ENCODE measurements at regions not wholly inside any gene's neighbourhood (a gene's known extent, or its start where the extent isn't known, plus 50 kb on each side); places are given as distances from the start of the nearest gene placed in this dataset.
"Not testable (repeated sequence)": the region's sequence is repeated elsewhere in the genome, so short reads cannot be mapped to it uniquely, and the experiment has no call there.

DNA sequence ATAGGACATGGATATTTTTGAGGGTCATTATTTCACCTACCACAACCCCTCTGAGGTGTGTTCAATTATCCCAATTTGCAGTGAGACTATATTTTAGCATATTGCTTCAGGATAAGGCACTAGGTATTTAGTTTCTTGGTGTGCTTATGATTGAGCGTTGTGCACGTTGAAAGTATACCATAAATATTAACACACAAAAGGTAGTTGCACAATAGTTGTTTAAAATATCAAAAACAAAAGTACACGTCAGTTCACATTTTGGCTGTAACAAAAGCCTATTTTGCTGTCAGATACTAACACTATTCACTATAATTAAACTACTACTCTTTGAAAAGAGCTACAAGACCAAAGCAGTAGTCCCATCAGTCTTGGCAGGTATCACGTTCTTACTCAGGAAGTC is 367.5 kb downstream of the DSC3 start:
- Histone ChIP-seq H3K27ac (ENCODE audit: low read depth, low read length) (no peak overlapping the region), H3K4me1 (ENCODE audit: control insufficient read depth, low read length) (no peaks in the 10 kb centered on the region), H3K79me2 (ENCODE audit: control insufficient read depth, low read length) (no peaks in the 10 kb centered on the region), H3K27me3 (ENCODE audit: control insufficient read depth, low read length) (no peaks in the 10 kb centered on the region), H3K36me3 (ENCODE audit: control insufficient read depth, low read length) (no peaks in the 10 kb centered on the region), H3F3A (ENCODE audit: control insufficient read depth, insufficient read depth) (no peaks in the 10 kb centered on the region), H4K20me1 (ENCODE audit: control insufficient read depth, insufficient read depth, low read depth, low read length) (no peaks in the 10 kb centered on the region), H3K4me3 (ENCODE audit: low read length) (no peak overlapping the region), H3K9me2 (replicated peaks; ENCODE audit: control insufficient read depth, low read length) (no peaks in the 10 kb centered on the region), H3K9me3 (ENCODE audit: control insufficient read depth, insufficient read depth, low read length) (no peaks in the 10 kb centered on the region), H3K4me2 (ENCODE audit: low read length) (no peak overlapping the region)
- no peak for TF ChIP-seq EZH2phosphoT487 (IDR thresholded peaks at IDR 0.05; ENCODE audit: borderline replicate concordance, low read length)
- TF ChIP-seq, protein P1, sequence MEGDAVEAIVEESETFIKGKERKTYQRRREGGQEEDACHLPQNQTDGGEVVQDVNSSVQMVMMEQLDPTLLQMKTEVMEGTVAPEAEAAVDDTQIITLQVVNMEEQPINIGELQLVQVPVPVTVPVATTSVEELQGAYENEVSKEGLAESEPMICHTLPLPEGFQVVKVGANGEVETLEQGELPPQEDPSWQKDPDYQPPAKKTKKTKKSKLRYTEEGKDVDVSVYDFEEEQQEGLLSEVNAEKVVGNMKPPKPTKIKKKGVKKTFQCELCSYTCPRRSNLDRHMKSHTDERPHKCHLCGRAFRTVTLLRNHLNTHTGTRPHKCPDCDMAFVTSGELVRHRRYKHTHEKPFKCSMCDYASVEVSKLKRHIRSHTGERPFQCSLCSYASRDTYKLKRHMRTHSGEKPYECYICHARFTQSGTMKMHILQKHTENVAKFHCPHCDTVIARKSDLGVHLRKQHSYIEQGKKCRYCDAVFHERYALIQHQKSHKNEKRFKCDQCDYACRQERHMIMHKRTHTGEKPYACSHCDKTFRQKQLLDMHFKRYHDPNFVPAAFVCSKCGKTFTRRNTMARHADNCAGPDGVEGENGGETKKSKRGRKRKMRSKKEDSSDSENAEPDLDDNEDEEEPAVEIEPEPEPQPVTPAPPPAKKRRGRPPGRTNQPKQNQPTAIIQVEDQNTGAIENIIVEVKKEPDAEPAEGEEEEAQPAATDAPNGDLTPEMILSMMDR (IDR thresholded peaks at IDR 0.05; ENCODE audit: low read depth, low read length, poor library complexity, severe bottlenecking), result no peak

DNA sequence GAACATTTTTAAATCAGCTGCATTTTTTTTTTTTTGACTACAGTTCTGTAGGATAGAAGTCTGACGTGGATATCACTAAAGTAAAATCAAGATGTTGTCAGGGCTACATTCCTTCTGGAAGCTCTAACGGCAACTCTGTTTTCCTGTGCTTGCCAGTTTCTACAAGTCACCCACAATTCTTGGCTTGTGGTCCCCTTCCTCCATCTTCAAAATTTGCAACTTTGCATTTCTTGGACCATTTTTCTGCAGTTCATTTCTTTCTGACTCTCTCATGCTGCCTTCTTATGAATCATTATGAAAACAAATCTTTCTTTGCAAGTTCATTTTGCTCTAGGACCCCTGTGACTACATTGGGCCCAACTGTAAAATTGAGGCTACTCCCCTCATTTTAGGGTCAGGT is 367.9 kb downstream of the DSC3 start:
- no peaks in the 10 kb centered on the region for H3K36me3 ChIP-seq (ENCODE audit: control insufficient read depth, low read length)
- H3K4me3 ChIP-seq (ENCODE audit: low read length), result no peak overlapping the region
- no peaks in the 10 kb centered on the region for H3K4me1 ChIP-seq (ENCODE audit: control insufficient read depth, low read length)
- H3K9me2 ChIP-seq (replicated peaks; ENCODE audit: control insufficient read depth, low read length), result no peaks in the 10 kb centered on the region
- TF ChIP-seq EZH2phosphoT487 (IDR thresholded peaks at IDR 0.05; ENCODE audit: borderline replicate concordance, low read length), result no peak
- TF ChIP-seq, protein P1 (IDR thresholded peaks at IDR 0.05; ENCODE audit: low read depth, low read length, poor library complexity, severe bottlenecking), result no peak
- H3K9me3 ChIP-seq (ENCODE audit: control insufficient read depth, insufficient read depth, low read length), result no peaks in the 10 kb centered on the region
- H3K79me2 ChIP-seq (ENCODE audit: control insufficient read depth, low read length), result no peaks in the 10 kb centered on the region
- no peaks in the 10 kb centered on the region for H3F3A ChIP-seq (ENCODE audit: control insufficient read depth, insufficient read depth)
- H3K27me3 ChIP-seq (ENCODE audit: control insufficient read depth, low read length), result no peaks in the 10 kb centered on the region
- H3K4me2 ChIP-seq (ENCODE audit: low read length), result no peak overlapping the region
- H4K20me1 ChIP-seq (ENCODE audit: control insufficient read depth, insufficient read depth, low read depth, low read length), result no peaks in the 10 kb centered on the region
- H3K27ac ChIP-seq (ENCODE audit: low read depth, low read length), result no peak overlapping the region

DNA sequence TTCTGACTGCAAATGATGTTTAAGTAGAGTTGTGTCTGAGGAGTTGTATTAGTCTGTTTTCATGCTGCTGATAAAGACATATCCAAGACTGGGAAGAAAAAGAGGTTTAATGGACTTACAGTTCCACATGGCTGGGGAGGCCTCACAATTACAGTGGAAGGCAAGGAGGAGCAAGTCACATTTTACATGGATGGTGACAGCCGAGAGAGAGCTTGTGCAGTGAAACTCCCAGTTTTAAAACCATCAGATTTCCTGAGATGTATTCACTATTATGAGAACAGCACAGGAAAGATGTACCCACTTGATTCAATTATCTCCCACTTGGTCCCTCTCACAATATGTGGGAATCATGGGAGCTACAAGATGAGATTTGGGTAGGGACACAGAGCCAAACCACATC is 370.1 kb downstream of the DSC3 start:
- not testable (repeated sequence) for H3K4me2 ChIP-seq (ENCODE audit: low read length); H3K4me1 ChIP-seq (ENCODE audit: control insufficient read depth, low read length); H3K27ac ChIP-seq (ENCODE audit: low read depth, low read length); H3K36me3 ChIP-seq (ENCODE audit: control insufficient read depth, low read length); H3K9me3 ChIP-seq (ENCODE audit: control insufficient read depth, insufficient read depth, low read length); H3K79me2 ChIP-seq (ENCODE audit: control insufficient read depth, low read length); H3K4me3 ChIP-seq (ENCODE audit: low read length); H3K9me2 ChIP-seq (replicated peaks; ENCODE audit: control insufficient read depth, low read length); H3F3A ChIP-seq (ENCODE audit: control insufficient read depth, insufficient read depth); H3K27me3 ChIP-seq (ENCODE audit: control insufficient read depth, low read length); H4K20me1 ChIP-seq (ENCODE audit: control insufficient read depth, insufficient read depth, low read depth, low read length)

DNA sequence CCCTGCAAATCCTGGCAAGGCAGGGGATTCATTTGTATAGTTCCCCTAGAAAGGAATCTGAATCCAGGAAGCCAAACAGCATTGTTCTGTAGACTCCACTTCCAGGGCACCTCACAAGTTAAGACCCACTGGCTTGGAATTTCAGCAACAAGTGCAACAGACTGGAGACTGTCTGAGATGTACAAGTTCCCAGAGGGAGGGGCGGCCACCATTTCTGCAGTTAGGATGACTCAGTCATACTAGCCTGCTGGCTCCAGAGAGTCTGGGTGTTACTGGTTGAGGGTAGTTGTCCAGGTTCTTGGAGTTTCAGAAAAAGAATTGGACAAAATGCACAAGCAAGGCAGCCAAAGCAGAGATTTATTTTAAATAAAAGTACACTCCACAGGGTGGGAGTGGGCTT is 384.2 kb downstream of the DSC3 start:
- no peak for TF ChIP-seq EZH2phosphoT487 (IDR thresholded peaks at IDR 0.05; ENCODE audit: borderline replicate concordance, low read length)
- TF ChIP-seq, protein P1 (IDR thresholded peaks at IDR 0.05; ENCODE audit: low read depth, low read length, poor library complexity, severe bottlenecking), result no peak
- no peaks in the 10 kb centered on the region for H3K27me3 ChIP-seq (ENCODE audit: control insufficient read depth, low read length)

More for the DNA sequence above, 384.2 kb downstream of the DSC3 start:
- Histone ChIP-seq H3K27ac (ENCODE audit: low read depth, low read length) (no peak overlapping the region), H3K4me3 (ENCODE audit: low read length) (no peak overlapping the region), H3F3A (ENCODE audit: control insufficient read depth, insufficient read depth) (no peaks in the 10 kb centered on the region), H3K9me2 (replicated peaks; ENCODE audit: control insufficient read depth, low read length) (no peaks in the 10 kb centered on the region), H3K9me3 (ENCODE audit: control insufficient read depth, insufficient read depth, low read length) (no peaks in the 10 kb centered on the region), H3K79me2 (ENCODE audit: control insufficient read depth, low read length) (no peaks in the 10 kb centered on the region), H3K4me2 (ENCODE audit: low read length) (no peak overlapping the region), H3K36me3 (ENCODE audit: control insufficient read depth, low read length) (no peaks in the 10 kb centered on the region), H3K4me1 (ENCODE audit: control insufficient read depth, low read length) (no peaks in the 10 kb centered on the region), H4K20me1 (ENCODE audit: control insufficient read depth, insufficient read depth, low read depth, low read length) (no peaks in the 10 kb centered on the region)

Measured in DOHH2 (cell line).